ENCODE measurements at regions not wholly inside any gene's neighbourhood (a gene's known extent, or its start where the extent isn't known, plus 50 kb on each side); places are given as distances from the start of the nearest gene placed in this dataset.
"Not testable (repeated sequence)": the region's sequence is repeated elsewhere in the genome, so short reads cannot be mapped to it uniquely, and the experiment has no call there.

GRCh38 chr11:25488176-25488575, 843.8 kb upstream of the ANO3 start:
- H3K27ac ChIP-seq (ENCODE audit: low read depth, low read length); H3K4me3 ChIP-seq (ENCODE audit: low read length); H3K9me3 ChIP-seq (ENCODE audit: insufficient read depth, low read depth, low read length); H3K36me3 ChIP-seq (ENCODE audit: insufficient read depth, low read length); H3K9ac ChIP-seq (ENCODE audit: low read depth, low read length); H3K4me1 ChIP-seq (ENCODE audit: insufficient read depth, low read length); H3K27me3 ChIP-seq (ENCODE audit: insufficient read depth, low read length): not testable (repeated sequence)
- WGBS, result 83% methylated on average over 4 of the region's 5 CpGs

GRCh38 chr11:25501426-25501825, 830.5 kb upstream of the ANO3 start:
- WGBS, result 57% methylated on average over 7 of the region's 7 CpGs
- not testable (repeated sequence) for H3K4me1 ChIP-seq (ENCODE audit: insufficient read depth, low read length); H3K27me3 ChIP-seq (ENCODE audit: insufficient read depth, low read length); H3K36me3 ChIP-seq (ENCODE audit: insufficient read depth, low read length); H3K9me3 ChIP-seq (ENCODE audit: insufficient read depth, low read depth, low read length)
- Histone ChIP-seq H3K9ac (ENCODE audit: low read depth, low read length) (0 out of 2 replicates have a peak overlapping the region, but pooled peaks have one; percentile 30), H3K4me3 (ENCODE audit: low read length) (0 out of 2 replicates have a peak overlapping the region, but pooled peaks have one; percentile 5), H3K27ac (ENCODE audit: low read depth, low read length) (peak overlapping the region; percentile 55; the same call in 1 of the 2 replicates)

GRCh38 chr11:25515576-25515975, 816.4 kb upstream of the ANO3 start:
- no peaks in the 10 kb centered on the region for H3K4me1 ChIP-seq (ENCODE audit: insufficient read depth, low read length)
- no peak overlapping the region for H3K4me3 ChIP-seq (ENCODE audit: low read length)
- H3K9me3 ChIP-seq (ENCODE audit: insufficient read depth, low read depth, low read length), result no peaks in the 10 kb centered on the region
- H3K27ac ChIP-seq (ENCODE audit: low read depth, low read length), result no peak overlapping the region
- no peaks in the 10 kb centered on the region for H3K27me3 ChIP-seq (ENCODE audit: insufficient read depth, low read length)
- H3K36me3 ChIP-seq (ENCODE audit: insufficient read depth, low read length), result no peaks in the 10 kb centered on the region
- 95% methylated on average over 13 of the region's 13 CpGs for WGBS
- H3K9ac ChIP-seq (ENCODE audit: low read depth, low read length), result no peak overlapping the region

GRCh38 chr11:25520459-25520858, 811.5 kb upstream of the ANO3 start:
- no peaks in the 10 kb centered on the region for H3K36me3 ChIP-seq (ENCODE audit: insufficient read depth, low read length)
- no peak overlapping the region for H3K27ac ChIP-seq (ENCODE audit: low read depth, low read length)
- no peak overlapping the region for H3K4me3 ChIP-seq (ENCODE audit: low read length)
- no peaks in the 10 kb centered on the region for H3K27me3 ChIP-seq (ENCODE audit: insufficient read depth, low read length)
- H3K4me1 ChIP-seq (ENCODE audit: insufficient read depth, low read length), result no peaks in the 10 kb centered on the region
- H3K9ac ChIP-seq (ENCODE audit: low read depth, low read length), result no peak overlapping the region
- H3K9me3 ChIP-seq (ENCODE audit: insufficient read depth, low read depth, low read length), result no peaks in the 10 kb centered on the region

DNA sequence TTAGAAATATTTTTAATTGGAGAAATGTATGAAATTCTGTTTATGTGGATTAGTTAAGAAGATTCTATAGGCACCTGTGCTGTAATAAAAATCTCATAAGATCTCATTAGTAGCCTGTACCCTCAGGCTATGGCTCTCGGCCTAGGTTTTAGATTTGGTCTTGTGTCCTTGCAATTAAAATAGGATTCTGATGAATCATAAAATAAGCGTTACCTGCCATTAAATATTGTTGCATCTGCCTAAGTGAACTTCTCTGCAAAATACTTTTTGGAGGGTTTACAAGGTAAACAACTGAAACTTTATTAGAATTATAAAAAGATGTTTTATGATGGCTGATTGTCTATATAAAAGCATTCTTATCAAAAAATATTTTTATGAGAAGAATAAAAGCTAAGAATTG, 804.1 kb upstream of the ANO3 start:
- Histone ChIP-seq H3K4me3 (ENCODE audit: low read length) (no peak overlapping the region), H3K9me3 (ENCODE audit: insufficient read depth, low read depth, low read length) (no peaks in the 10 kb centered on the region), H3K4me1 (ENCODE audit: insufficient read depth, low read length) (0 out of 2 replicates have a peak, but pooled peaks cover 8% of the 10 kb centered on the region), H3K27me3 (ENCODE audit: insufficient read depth, low read length) (no peaks in the 10 kb centered on the region), H3K9ac (ENCODE audit: low read depth, low read length) (no peak overlapping the region), H3K36me3 (ENCODE audit: insufficient read depth, low read length) (no peaks in the 10 kb centered on the region), H3K27ac (ENCODE audit: low read depth, low read length) (no peak overlapping the region)
- WGBS, result 95% methylated on average over 2 of the region's 2 CpGs

DNA sequence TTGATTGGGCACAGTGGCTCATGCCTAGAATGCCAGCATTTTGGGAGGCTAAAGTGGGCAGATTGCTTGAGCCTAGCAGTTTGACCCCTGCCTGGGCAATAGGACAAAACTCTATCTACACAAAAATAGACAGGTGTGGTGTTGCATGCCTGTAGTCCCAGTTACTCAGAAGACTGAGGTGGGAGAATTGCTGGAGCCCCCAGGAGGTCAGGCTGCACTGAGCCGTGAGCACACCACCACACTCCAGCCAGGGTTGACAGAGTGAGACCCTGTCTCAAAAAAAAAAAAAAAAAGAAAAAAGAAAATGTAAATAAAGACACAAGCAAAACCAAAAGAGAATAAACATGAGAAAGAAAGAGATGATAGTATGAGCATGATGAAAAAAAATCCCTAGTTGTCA, 802.4 kb upstream of the ANO3 start:
- Histone ChIP-seq H3K9me3 (ENCODE audit: insufficient read depth, low read depth, low read length) (no peaks in the 10 kb centered on the region), H3K27ac (ENCODE audit: low read depth, low read length) (no peak overlapping the region), H3K36me3 (ENCODE audit: insufficient read depth, low read length) (no peaks in the 10 kb centered on the region), H3K4me1 (ENCODE audit: insufficient read depth, low read length) (0 out of 2 replicates have a peak, but pooled peaks cover 8% of the 10 kb centered on the region), H3K27me3 (ENCODE audit: insufficient read depth, low read length) (no peaks in the 10 kb centered on the region), H3K9ac (ENCODE audit: low read depth, low read length) (no peak overlapping the region), H3K4me3 (ENCODE audit: low read length) (no peak overlapping the region)
- WGBS, result no CpG with 5 or more reads among the region's 1 CpG

- H3K9me3 ChIP-seq (ENCODE audit: insufficient read depth, low read depth, low read length), result no peaks in the 10 kb centered on the region
- WGBS, result 92% methylated on average over 1 of the region's 4 CpGs
- H3K27me3 ChIP-seq (ENCODE audit: insufficient read depth, low read length), result no peaks in the 10 kb centered on the region
- no peak overlapping the region for H3K27ac ChIP-seq (ENCODE audit: low read depth, low read length)
- no peaks in the 10 kb centered on the region for H3K36me3 ChIP-seq (ENCODE audit: insufficient read depth, low read length)
- H3K9ac ChIP-seq (ENCODE audit: low read depth, low read length), result no peak overlapping the region
- H3K4me1 ChIP-seq (ENCODE audit: insufficient read depth, low read length), result no peaks in the 10 kb centered on the region
- H3K4me3 ChIP-seq (ENCODE audit: low read length), result no peak overlapping the region
Measured at GRCh38 chr11:25535467-25536272, 796.3 kb upstream of the ANO3 start.

GRCh38 chr11:25536289-25536688, 795.6 kb upstream of the ANO3 start:
- H3K27ac ChIP-seq (ENCODE audit: low read depth, low read length), result no peak overlapping the region
- no peaks in the 10 kb centered on the region for H3K4me1 ChIP-seq (ENCODE audit: insufficient read depth, low read length)
- whole genome bisulfite sequencing, result 96% methylated on average over 3 of the region's 3 CpGs

GRCh38 chr11:25537393-25537792, 794.5 kb upstream of the ANO3 start:
- 92% methylated on average over 1 of the region's 1 CpG for WGBS
- Histone ChIP-seq H3K27ac (ENCODE audit: low read depth, low read length) (no peak overlapping the region), H3K27me3 (ENCODE audit: insufficient read depth, low read length) (no peaks in the 10 kb centered on the region)

More at GRCh38 chr11:25536289-25536688, 795.6 kb upstream of the ANO3 start:
- Histone ChIP-seq H3K9ac (ENCODE audit: low read depth, low read length) (no peak overlapping the region), H3K9me3 (ENCODE audit: insufficient read depth, low read depth, low read length) (no peaks in the 10 kb centered on the region), H3K4me3 (ENCODE audit: low read length) (no peak overlapping the region), H3K27me3 (ENCODE audit: insufficient read depth, low read length) (no peaks in the 10 kb centered on the region), H3K36me3 (ENCODE audit: insufficient read depth, low read length) (no peaks in the 10 kb centered on the region)

DNA sequence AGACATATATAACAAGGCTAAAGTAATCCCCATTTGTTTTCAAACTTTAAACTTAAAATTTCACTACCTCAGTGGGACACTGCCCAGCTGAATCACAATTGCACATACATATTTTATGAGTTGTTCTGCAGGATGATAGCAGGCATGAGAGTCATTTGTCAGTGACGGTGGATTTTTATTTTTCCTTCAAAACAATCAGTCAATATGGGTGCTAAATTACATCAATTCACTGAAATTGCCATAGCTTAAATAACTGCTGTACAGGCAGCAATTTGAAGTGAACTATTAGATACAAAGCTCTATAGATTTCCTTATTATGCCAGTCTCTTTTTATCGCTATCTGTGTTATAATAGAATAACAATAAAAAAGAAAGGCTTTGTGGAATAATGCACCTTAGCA, 784.6 kb upstream of the ANO3 start:
- peaks cover 6% of the 10 kb centered on the region; the same call in 1 of the 2 replicates for H3K4me1 ChIP-seq (ENCODE audit: insufficient read depth, low read length)
- H3K27me3 ChIP-seq (ENCODE audit: insufficient read depth, low read length), result no peaks in the 10 kb centered on the region
- H3K36me3 ChIP-seq (ENCODE audit: insufficient read depth, low read length), result no peaks in the 10 kb centered on the region
- no peak overlapping the region for H3K27ac ChIP-seq (ENCODE audit: low read depth, low read length)
- H3K4me3 ChIP-seq (ENCODE audit: low read length), result no peak overlapping the region
- H3K9me3 ChIP-seq (ENCODE audit: insufficient read depth, low read depth, low read length), result no peaks in the 10 kb centered on the region
- WGBS, result no CpG with 5 or more reads among the region's 2 CpGs
- no peak overlapping the region for H3K9ac ChIP-seq (ENCODE audit: low read depth, low read length)

More at GRCh38 chr11:25537393-25537792, 794.5 kb upstream of the ANO3 start:
- Histone ChIP-seq H3K4me3 (ENCODE audit: low read length) (no peak overlapping the region), H3K9me3 (ENCODE audit: insufficient read depth, low read depth, low read length) (no peaks in the 10 kb centered on the region), H3K9ac (ENCODE audit: low read depth, low read length) (no peak overlapping the region), H3K4me1 (ENCODE audit: insufficient read depth, low read length) (no peaks in the 10 kb centered on the region), H3K36me3 (ENCODE audit: insufficient read depth, low read length) (no peaks in the 10 kb centered on the region)

DNA sequence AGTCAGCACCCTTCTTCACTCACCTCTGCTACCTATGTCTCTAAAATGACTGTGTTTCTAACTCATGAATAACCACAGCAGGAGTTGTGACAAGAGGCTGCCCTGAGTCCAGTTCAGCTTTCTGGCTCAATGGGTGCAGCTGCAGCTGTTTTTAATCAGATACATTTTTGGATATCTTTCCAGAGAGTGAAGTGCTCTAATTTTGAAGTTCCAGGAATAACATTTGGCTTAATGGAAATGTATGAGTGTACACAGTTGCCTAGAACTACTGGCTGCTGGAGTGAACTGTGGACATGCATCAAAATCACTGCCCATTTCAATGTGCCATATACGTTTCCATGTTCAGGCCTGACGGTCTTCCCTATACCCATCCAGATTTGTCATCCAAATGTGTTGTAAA, 769.5 kb upstream of the ANO3 start:
- WGBS, result 93% methylated on average over 2 of the region's 2 CpGs
- Histone ChIP-seq H3K27me3 (ENCODE audit: insufficient read depth, low read length) (no peaks in the 10 kb centered on the region), H3K4me3 (ENCODE audit: low read length) (no peak overlapping the region), H3K9ac (ENCODE audit: low read depth, low read length) (no peak overlapping the region), H3K4me1 (ENCODE audit: insufficient read depth, low read length) (no peaks in the 10 kb centered on the region), H3K27ac (ENCODE audit: low read depth, low read length) (no peak overlapping the region), H3K9me3 (ENCODE audit: insufficient read depth, low read depth, low read length) (no peaks in the 10 kb centered on the region), H3K36me3 (ENCODE audit: insufficient read depth, low read length) (no peaks in the 10 kb centered on the region)

DNA sequence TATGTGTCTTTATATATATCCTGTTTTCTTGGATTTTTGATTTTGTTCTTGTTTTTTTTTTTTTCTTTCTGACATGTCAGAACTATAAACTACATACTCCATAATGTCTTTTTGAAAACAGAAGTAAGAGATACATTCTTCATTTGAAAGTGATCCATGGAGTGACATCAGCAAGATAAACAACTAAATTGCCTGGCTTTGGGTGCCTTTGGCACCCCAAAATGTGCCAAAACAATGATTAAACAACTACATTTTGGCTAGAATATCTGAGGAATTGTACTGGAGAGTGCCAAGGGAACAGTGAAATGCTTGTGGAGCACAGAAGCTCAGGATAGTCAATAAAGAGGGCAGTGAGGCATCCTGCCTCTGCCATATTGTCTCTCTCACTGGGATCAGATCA, 766.1 kb upstream of the ANO3 start:
- H3K27ac ChIP-seq (ENCODE audit: low read depth, low read length), result no peak overlapping the region
- no peak overlapping the region for H3K4me3 ChIP-seq (ENCODE audit: low read length)
- H3K4me1 ChIP-seq (ENCODE audit: insufficient read depth, low read length), result no peaks in the 10 kb centered on the region
- H3K9me3 ChIP-seq (ENCODE audit: insufficient read depth, low read depth, low read length), result no peaks in the 10 kb centered on the region
- H3K27me3 ChIP-seq (ENCODE audit: insufficient read depth, low read length), result no peaks in the 10 kb centered on the region
- H3K9ac ChIP-seq (ENCODE audit: low read depth, low read length), result no peak overlapping the region
- no peaks in the 10 kb centered on the region for H3K36me3 ChIP-seq (ENCODE audit: insufficient read depth, low read length)

All from HUES64 (cell line).